Transverse colon (tissue), 3 donors: ENCODE measurements at regions not wholly inside any gene's neighbourhood (a gene's known extent, or its start where the extent isn't known, plus 50 kb on each side); places are given as distances from the start of the nearest gene placed in this dataset.

Source experiments
- EP300 ChIP-seq: sonication (generic); formaldehyde crosslinking; IDR thresholded peaks from one replicate; pipeline ENCODE4 v1.6.1; 2017; ENCODE audit warnings: antibody characterized with exemption, low read depth
- POLR2AphosphoS5 ChIP-seq, 3 donors: sonication (generic); formaldehyde crosslinking; IDR thresholded peaks; one replicate each; pipeline ENCODE4 v1.6.1; 2016; ENCODE audit warnings: antibody characterized with exemption in 3 of 3

DNA sequence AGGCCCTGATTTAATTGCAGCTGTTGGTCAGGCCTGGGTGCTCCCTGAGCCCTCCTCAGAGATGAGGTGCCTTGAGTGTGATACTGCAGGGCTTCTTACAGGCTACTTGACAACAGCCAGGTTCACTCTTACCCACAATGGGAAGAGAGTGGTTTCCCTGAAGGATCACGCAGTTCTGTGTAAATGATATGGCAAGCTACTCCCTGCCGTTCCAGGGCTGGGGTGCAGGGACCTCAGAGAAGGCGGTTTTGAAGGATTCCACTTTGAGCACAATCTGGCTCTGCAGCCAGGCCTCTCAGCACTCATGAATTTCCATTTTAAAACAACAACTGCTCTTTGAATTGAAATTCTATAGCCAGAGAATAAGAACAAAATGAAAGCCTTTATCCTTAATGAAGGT lies 92.9 kb downstream of the SLC17A6 start:
- TF ChIP-seq POLR2AphosphoS5 (IDR thresholded peaks at IDR 0.05) (no peak), EP300 (no peak)
